ENCODE measurements at regions not wholly inside any gene's neighbourhood (a gene's known extent, or its start where the extent isn't known, plus 50 kb on each side); places are given as distances from the start of the nearest gene placed in this dataset.

DNA sequence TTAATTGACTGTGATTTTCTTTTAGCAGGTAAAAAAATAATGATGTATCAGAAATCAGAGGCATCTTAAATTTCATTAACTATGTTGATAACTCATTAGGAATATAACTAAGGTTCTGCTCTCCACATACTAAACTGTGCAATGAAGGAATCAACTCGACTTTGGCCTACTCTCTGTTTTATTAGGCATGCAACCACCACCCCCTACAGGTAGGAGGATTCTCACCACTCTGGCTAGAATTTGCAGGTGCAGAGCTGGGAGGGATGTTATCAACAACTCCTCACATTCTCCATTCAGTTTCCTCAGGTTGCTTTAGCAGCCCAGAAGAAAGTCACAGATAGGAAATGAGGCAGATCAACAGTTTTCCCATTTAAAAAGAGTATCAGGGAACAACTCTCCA lies 160.1 kb downstream of the COX18 start:
- Histone ChIP-seq H3K9ac (ENCODE audit: low read length) (no peak overlapping the region), H2AFZ (ENCODE audit: low read depth, low read length, severe bottlenecking) (no peak overlapping the region), H3K27ac (ENCODE audit: low read depth, low read length) (no peak overlapping the region), H3K9me3 (ENCODE audit: insufficient read depth, low read length) (no peaks in the 10 kb centered on the region), H3K4me2 (ENCODE audit: low read depth, low read length, poor library complexity, severe bottlenecking) (no peak overlapping the region), H3K79me2 (ENCODE audit: insufficient read depth, low read length) (no peaks in the 10 kb centered on the region), H3K9me2 (replicated peaks; ENCODE audit: insufficient read depth, low read length) (no peaks in the 10 kb centered on the region), H4K20me1 (ENCODE audit: low read depth, low read length) (no peaks in the 10 kb centered on the region), H3K36me3 (ENCODE audit: low read length) (no peaks in the 10 kb centered on the region), H3K27me3 (ENCODE audit: low read length) (no peaks in the 10 kb centered on the region), H3F3A (ENCODE audit: insufficient read depth) (no peaks in the 10 kb centered on the region), H3K4me3 (ENCODE audit: insufficient read depth, low read length, poor library complexity, severe bottlenecking) (no peak overlapping the region)
- TF ChIP-seq CTCF (IDR thresholded peaks at IDR 0.05; ENCODE audit: insufficient read depth, low read length, poor library complexity, severe bottlenecking) (no peak), EZH2phosphoT487 (conservative IDR thresholded peaks at IDR 0.05; ENCODE audit: low read length) (no peak)

GRCh38 chr4:72902354-72902753 lies 167.2 kb downstream of the COX18 start:
- Histone ChIP-seq H3K36me3 (ENCODE audit: low read length) (no peaks in the 10 kb centered on the region), H3K79me2 (ENCODE audit: insufficient read depth, low read length) (no peaks in the 10 kb centered on the region), H3K9me3 (ENCODE audit: insufficient read depth, low read length) (no peaks in the 10 kb centered on the region), H2AFZ (ENCODE audit: low read depth, low read length, severe bottlenecking) (no peak overlapping the region), H3K4me3 (ENCODE audit: insufficient read depth, low read length, poor library complexity, severe bottlenecking) (no peak overlapping the region), H3K9me2 (replicated peaks; ENCODE audit: insufficient read depth, low read length) (no peaks in the 10 kb centered on the region), H3K9ac (ENCODE audit: low read length) (no peak overlapping the region), H3F3A (ENCODE audit: insufficient read depth) (no peaks in the 10 kb centered on the region), H3K27me3 (ENCODE audit: low read length) (no peaks in the 10 kb centered on the region), H3K4me2 (ENCODE audit: low read depth, low read length, poor library complexity, severe bottlenecking) (no peak overlapping the region), H3K27ac (ENCODE audit: low read depth, low read length) (no peak overlapping the region), H4K20me1 (ENCODE audit: low read depth, low read length) (no peaks in the 10 kb centered on the region)
- TF ChIP-seq EZH2phosphoT487 (conservative IDR thresholded peaks at IDR 0.05; ENCODE audit: low read length): no peak
- no peak for TF ChIP-seq CTCF (IDR thresholded peaks at IDR 0.05; ENCODE audit: insufficient read depth, low read length, poor library complexity, severe bottlenecking)

DNA sequence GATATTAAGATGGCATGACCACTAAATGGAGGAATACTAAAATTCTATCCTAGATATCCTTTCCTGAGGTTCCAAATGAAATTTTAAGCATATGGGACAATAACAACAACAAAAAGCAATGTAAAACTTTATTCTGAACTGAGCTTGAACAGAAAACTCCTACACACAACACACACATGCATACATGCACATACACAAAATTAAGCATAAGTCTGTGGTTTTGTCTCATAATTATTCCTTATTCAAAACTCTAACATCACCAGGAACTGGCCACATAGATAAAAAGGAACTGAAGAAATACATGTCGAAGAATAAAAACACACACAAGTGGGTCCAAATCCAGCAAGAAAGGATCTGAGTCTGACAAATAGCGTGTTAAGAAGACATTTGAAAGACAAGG lies 168.0 kb downstream of the COX18 start:
- Histone ChIP-seq H3K79me2 (ENCODE audit: insufficient read depth, low read length) (no peaks in the 10 kb centered on the region), H3K27me3 (ENCODE audit: low read length) (no peaks in the 10 kb centered on the region), H2AFZ (ENCODE audit: low read depth, low read length, severe bottlenecking) (no peak overlapping the region), H3F3A (ENCODE audit: insufficient read depth) (no peaks in the 10 kb centered on the region), H3K4me2 (ENCODE audit: low read depth, low read length, poor library complexity, severe bottlenecking) (no peak overlapping the region), H3K36me3 (ENCODE audit: low read length) (no peaks in the 10 kb centered on the region), H3K4me3 (ENCODE audit: insufficient read depth, low read length, poor library complexity, severe bottlenecking) (no peak overlapping the region), H4K20me1 (ENCODE audit: low read depth, low read length) (no peaks in the 10 kb centered on the region), H3K27ac (ENCODE audit: low read depth, low read length) (no peak overlapping the region), H3K9me3 (ENCODE audit: insufficient read depth, low read length) (no peaks in the 10 kb centered on the region), H3K9me2 (replicated peaks; ENCODE audit: insufficient read depth, low read length) (no peaks in the 10 kb centered on the region), H3K9ac (ENCODE audit: low read length) (no peak overlapping the region)
- TF ChIP-seq EZH2phosphoT487 (conservative IDR thresholded peaks at IDR 0.05; ENCODE audit: low read length) (no peak), CTCF (IDR thresholded peaks at IDR 0.05; ENCODE audit: insufficient read depth, low read length, poor library complexity, severe bottlenecking) (no peak)

DNA sequence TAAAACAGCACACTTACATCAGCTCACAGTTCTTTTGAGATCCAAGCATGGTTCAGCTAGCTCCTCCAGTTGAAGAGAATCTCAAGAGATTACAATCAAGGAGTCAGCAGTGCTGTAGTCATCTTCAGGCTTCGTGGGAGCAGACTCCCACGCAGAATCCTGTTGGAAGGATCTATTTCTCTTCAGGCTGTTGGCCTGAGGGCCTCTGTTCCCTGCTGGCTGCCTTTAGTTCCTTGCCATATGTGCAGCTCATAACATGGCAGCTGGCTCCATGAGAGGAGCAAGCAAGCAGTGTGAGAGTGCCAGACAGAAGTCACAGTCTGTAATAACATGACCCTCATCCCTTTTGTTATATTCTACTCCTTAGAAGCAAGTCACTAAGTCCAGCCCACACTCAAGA lies 168.6 kb downstream of the COX18 start:
- H3K27me3 ChIP-seq (ENCODE audit: low read length): no peaks in the 10 kb centered on the region
- no peaks in the 10 kb centered on the region for H3K9me3 ChIP-seq (ENCODE audit: insufficient read depth, low read length)
- H3K4me2 ChIP-seq (ENCODE audit: low read depth, low read length, poor library complexity, severe bottlenecking): no peak overlapping the region
- H3K36me3 ChIP-seq (ENCODE audit: low read length): no peaks in the 10 kb centered on the region
- H3K4me3 ChIP-seq (ENCODE audit: insufficient read depth, low read length, poor library complexity, severe bottlenecking): no peak overlapping the region
- no peaks in the 10 kb centered on the region for H3F3A ChIP-seq (ENCODE audit: insufficient read depth)
- no peak overlapping the region for H3K27ac ChIP-seq (ENCODE audit: low read depth, low read length)
- H3K9me2 ChIP-seq (replicated peaks; ENCODE audit: insufficient read depth, low read length): no peaks in the 10 kb centered on the region
- TF ChIP-seq EZH2phosphoT487 (conservative IDR thresholded peaks at IDR 0.05; ENCODE audit: low read length): no peak
- TF ChIP-seq CTCF (IDR thresholded peaks at IDR 0.05; ENCODE audit: insufficient read depth, low read length, poor library complexity, severe bottlenecking): no peak
- H4K20me1 ChIP-seq (ENCODE audit: low read depth, low read length): no peaks in the 10 kb centered on the region
- H2AFZ ChIP-seq (ENCODE audit: low read depth, low read length, severe bottlenecking): no peak overlapping the region
- no peaks in the 10 kb centered on the region for H3K79me2 ChIP-seq (ENCODE audit: insufficient read depth, low read length)
- no peak overlapping the region for H3K9ac ChIP-seq (ENCODE audit: low read length)

Measured in SU-DHL-6 (cell line).